ENCODE measurements at regions not wholly inside any gene's neighbourhood (a gene's known extent, or its start where the extent isn't known, plus 50 kb on each side); places are given as distances from the start of the nearest gene placed in this dataset.

DNA sequence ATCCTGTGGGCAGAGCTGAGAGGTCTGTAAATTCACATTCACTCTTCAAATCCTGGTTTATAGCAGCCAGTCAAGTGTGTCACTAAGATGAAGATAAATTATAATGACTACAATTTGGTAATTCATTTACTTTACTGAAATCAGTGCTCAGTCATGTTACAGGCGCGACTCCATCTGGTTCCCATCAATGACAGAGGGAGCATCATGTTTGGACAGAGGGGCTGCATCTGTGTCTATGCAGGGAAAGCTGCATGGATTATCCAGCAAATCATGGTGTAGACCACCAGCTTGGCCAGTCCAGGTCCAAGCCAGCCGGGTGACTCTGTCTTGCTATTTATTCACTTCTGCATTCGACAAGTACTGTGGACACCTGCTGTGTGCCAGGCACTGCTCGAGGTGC is 214.1 kb upstream of the ZNF32 start:
- H3K27ac ChIP-seq (ENCODE audit: low read depth, low read length), result no peak overlapping the region
- H3K27me3 ChIP-seq (ENCODE audit: control insufficient read depth, insufficient read depth, low read length), result no peaks in the 10 kb centered on the region
- no peaks in the 10 kb centered on the region for H3K36me3 ChIP-seq (ENCODE audit: control insufficient read depth, insufficient read depth, low read length)

DNA sequence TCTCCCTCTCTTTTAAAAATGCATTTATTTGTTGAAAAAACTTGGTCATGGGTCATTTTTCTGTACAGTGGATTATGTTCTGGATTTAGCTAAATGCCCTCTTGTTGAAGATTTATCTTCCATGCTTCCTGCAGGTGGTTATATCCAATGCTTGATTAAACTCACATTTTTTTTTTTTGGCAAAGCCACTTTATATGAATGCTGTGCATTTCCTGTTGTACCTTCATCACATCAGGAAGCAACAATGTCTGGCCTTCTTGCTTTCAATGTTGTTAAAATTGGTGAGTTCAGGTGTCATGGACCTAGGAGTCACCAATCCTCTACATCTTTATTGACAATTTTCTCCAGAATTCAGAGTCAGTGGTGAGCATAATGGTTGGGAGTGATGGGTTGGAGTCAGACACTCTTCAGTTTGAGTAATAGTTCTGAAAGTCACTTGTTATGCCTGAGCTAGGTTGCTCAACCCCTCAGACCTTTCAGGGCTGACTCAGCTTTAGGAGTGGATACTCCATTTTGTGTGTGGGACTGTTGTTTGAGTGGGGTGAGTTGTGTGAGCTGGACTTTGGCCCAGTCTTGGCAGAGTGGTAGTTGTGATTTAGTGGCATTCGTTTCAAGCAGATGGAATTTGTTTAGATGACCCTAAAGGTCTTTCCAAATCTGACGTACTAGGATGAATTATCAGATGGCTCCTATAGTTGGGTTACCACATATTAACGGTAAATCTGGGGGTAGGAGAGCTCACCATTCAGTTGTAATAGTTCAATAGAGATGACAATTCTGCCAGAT is 213.5 kb upstream of the ZNF32 start:
- H3K27me3 ChIP-seq (ENCODE audit: control insufficient read depth, insufficient read depth, low read length), result no peaks in the 10 kb centered on the region
- H3K27ac ChIP-seq (ENCODE audit: low read depth, low read length), result no peak overlapping the region
- H3K4me1 ChIP-seq (ENCODE audit: control insufficient read depth, insufficient read depth, low read length), result peaks cover 6% of the 10 kb centered on the region

More for the DNA sequence above, 214.1 kb upstream of the ZNF32 start:
- Histone ChIP-seq H3K9ac (ENCODE audit: low read length) (no peak overlapping the region), H3K4me3 (ENCODE audit: low read length) (no peak overlapping the region), H3K4me1 (ENCODE audit: control insufficient read depth, insufficient read depth, low read length) (peaks cover 6% of the 10 kb centered on the region)

DNA sequence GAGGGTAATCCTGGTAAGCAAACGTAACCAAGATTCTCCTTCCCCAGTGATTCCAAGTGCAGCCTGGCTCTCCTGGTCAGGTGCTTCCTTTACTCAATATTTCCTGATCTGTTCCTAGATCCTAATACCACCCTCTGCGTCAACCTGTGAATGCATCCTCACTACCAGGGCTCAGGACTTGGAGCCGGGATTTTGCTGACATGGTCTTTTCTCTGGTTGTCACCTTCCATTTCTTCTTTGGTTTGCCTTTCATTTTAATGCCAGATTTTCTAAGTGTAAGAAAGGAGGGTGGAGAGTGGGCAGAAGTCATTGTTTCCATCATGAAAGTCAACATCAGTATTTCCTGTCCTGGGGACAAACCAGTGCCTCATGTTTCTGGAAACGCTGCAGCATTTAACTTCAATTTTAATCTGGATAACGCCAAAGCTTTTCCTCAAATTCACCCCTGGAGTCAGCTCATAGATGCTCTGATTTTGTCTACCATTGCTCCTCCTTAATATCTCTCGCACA is 210.4 kb upstream of the ZNF32 start:
- Histone ChIP-seq H3K4me3 (ENCODE audit: low read length) (no peak overlapping the region), H3K36me3 (ENCODE audit: control insufficient read depth, insufficient read depth, low read length) (no peaks in the 10 kb centered on the region), H3K9ac (ENCODE audit: low read length) (no peak overlapping the region)

More for the DNA sequence above, 213.5 kb upstream of the ZNF32 start:
- Histone ChIP-seq H3K36me3 (ENCODE audit: control insufficient read depth, insufficient read depth, low read length) (no peaks in the 10 kb centered on the region), H3K9ac (ENCODE audit: low read length) (no peak overlapping the region), H3K4me3 (ENCODE audit: low read length) (no peak overlapping the region)

DNA sequence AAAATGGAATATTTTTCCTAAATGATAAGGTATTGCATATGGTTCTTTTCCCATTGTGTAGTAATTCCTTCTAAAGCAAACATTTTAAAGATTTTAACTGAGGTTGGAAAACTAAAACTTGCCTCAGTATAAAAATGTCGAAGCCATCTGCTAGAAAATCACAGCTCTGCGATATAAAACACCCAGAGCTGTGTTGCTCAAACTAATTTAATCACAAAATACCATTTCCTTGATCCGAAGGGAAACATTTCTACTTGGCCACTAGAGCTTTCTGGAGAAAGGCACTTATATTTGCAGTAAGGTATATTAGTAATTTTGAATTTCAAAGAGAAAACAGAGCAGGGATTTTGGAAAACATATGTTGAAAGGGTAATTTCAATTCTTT is 209.2 kb upstream of the ZNF32 start:
- Histone ChIP-seq H3K4me1 (ENCODE audit: control insufficient read depth, insufficient read depth, low read length) (no peaks in the 10 kb centered on the region), H3K27ac (ENCODE audit: low read depth, low read length) (no peak overlapping the region), H3K27me3 (ENCODE audit: control insufficient read depth, insufficient read depth, low read length) (no peaks in the 10 kb centered on the region), H3K36me3 (ENCODE audit: control insufficient read depth, insufficient read depth, low read length) (no peaks in the 10 kb centered on the region), H3K9ac (ENCODE audit: low read length) (no peak overlapping the region), H3K4me3 (ENCODE audit: low read length) (no peak overlapping the region)

More for the DNA sequence above, 210.4 kb upstream of the ZNF32 start:
- no peaks in the 10 kb centered on the region for H3K27me3 ChIP-seq (ENCODE audit: control insufficient read depth, insufficient read depth, low read length)
- peaks cover 1% of the 10 kb centered on the region for H3K4me1 ChIP-seq (ENCODE audit: control insufficient read depth, insufficient read depth, low read length)
- no peak overlapping the region for H3K27ac ChIP-seq (ENCODE audit: low read depth, low read length)

DNA sequence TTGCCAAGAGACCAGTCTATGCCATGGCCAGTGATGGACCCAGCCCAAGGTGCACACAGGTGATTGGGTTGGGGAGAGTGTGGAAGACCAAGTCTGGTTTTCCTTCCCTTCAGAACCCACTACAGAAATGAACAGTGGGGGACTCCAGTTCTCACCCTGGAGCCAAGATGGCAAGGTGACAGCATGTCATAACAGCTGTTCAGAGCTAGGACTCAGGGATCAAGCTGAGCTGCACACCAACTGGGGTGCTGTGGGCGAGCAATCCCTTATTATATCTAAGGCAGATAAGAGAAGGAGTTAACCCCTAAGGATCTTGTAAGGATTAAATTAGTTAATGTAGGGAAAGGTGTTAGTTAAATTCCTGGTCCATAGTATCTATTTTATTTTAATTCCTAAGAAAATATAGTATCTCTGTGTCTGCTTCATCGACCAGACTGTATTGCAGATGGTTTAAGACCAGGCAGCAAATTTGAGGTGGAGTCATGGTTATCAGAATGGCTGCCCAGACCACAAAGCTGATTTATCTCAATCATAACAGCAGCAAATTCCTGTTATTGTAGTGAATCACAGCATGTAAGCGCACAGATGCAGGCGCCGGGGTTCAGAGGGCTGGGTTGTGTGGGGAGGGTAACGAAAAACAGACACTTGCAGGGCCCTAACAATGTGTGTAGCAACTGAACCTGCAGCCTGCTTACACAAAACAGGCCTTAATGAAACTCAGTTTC is 208.7 kb upstream of the ZNF32 start:
- no peaks in the 10 kb centered on the region for H3K4me1 ChIP-seq (ENCODE audit: control insufficient read depth, insufficient read depth, low read length)
- H3K36me3 ChIP-seq (ENCODE audit: control insufficient read depth, insufficient read depth, low read length), result no peaks in the 10 kb centered on the region
- H3K27me3 ChIP-seq (ENCODE audit: control insufficient read depth, insufficient read depth, low read length), result no peaks in the 10 kb centered on the region
- no peak overlapping the region for H3K27ac ChIP-seq (ENCODE audit: low read depth, low read length)
- H3K9ac ChIP-seq (ENCODE audit: low read length), result no peak overlapping the region
- H3K4me3 ChIP-seq (ENCODE audit: low read length), result no peak overlapping the region

- Histone ChIP-seq H3K4me3 (ENCODE audit: low read length) (no peak overlapping the region), H3K4me1 (ENCODE audit: control insufficient read depth, insufficient read depth, low read length) (no peaks in the 10 kb centered on the region), H3K27me3 (ENCODE audit: control insufficient read depth, insufficient read depth, low read length) (no peaks in the 10 kb centered on the region), H3K9ac (ENCODE audit: low read length) (no peak overlapping the region), H3K27ac (ENCODE audit: low read depth, low read length) (no peak overlapping the region), H3K36me3 (ENCODE audit: control insufficient read depth, insufficient read depth, low read length) (no peaks in the 10 kb centered on the region)
These were observed 207.6 kb upstream of the ZNF32 start for GRCh38 chr10:43856299-43856698.

GRCh38 chr10:43855667-43856210 is 207.1 kb upstream of the ZNF32 start:
- Histone ChIP-seq H3K27ac (ENCODE audit: low read depth, low read length) (no peak overlapping the region), H3K36me3 (ENCODE audit: control insufficient read depth, insufficient read depth, low read length) (no peaks in the 10 kb centered on the region), H3K27me3 (ENCODE audit: control insufficient read depth, insufficient read depth, low read length) (no peaks in the 10 kb centered on the region), H3K4me3 (ENCODE audit: low read length) (no peak overlapping the region), H3K9ac (ENCODE audit: low read length) (no peak overlapping the region), H3K4me1 (ENCODE audit: control insufficient read depth, insufficient read depth, low read length) (no peaks in the 10 kb centered on the region)

GRCh38 chr10:43854007-43854406 is 205.3 kb upstream of the ZNF32 start:
- Histone ChIP-seq H3K4me3 (ENCODE audit: low read length) (no peak overlapping the region), H3K36me3 (ENCODE audit: control insufficient read depth, insufficient read depth, low read length) (no peaks in the 10 kb centered on the region), H3K27ac (ENCODE audit: low read depth, low read length) (no peak overlapping the region), H3K9ac (ENCODE audit: low read length) (no peak overlapping the region), H3K4me1 (ENCODE audit: control insufficient read depth, insufficient read depth, low read length) (no peaks in the 10 kb centered on the region), H3K27me3 (ENCODE audit: control insufficient read depth, insufficient read depth, low read length) (no peaks in the 10 kb centered on the region)

DNA sequence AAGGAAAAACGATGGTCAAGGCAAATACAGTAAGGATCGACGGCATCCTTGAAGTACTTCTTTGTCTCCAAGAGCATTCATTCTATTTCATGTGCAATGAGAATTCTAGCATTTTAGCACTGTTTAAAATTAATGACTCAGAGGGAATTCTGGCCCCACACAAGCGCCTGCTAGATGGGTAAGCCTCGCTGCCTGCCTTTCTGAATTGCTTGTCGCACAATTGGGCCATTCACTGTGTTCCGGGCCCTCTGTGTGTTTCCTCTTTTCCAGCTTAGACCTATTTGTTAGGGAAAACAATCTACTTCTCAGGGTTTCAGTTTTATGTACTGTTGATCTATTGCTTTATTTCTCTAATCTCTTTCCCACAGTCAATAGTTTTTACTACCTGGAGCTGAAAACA is 204.7 kb upstream of the ZNF32 start:
- H3K27me3 ChIP-seq (ENCODE audit: control insufficient read depth, insufficient read depth, low read length), result no peaks in the 10 kb centered on the region
- H3K4me3 ChIP-seq (ENCODE audit: low read length), result no peak overlapping the region
- H3K4me1 ChIP-seq (ENCODE audit: control insufficient read depth, insufficient read depth, low read length), result no peaks in the 10 kb centered on the region
- H3K36me3 ChIP-seq (ENCODE audit: control insufficient read depth, insufficient read depth, low read length), result no peaks in the 10 kb centered on the region
- no peak overlapping the region for H3K9ac ChIP-seq (ENCODE audit: low read length)
- H3K27ac ChIP-seq (ENCODE audit: low read depth, low read length), result no peak overlapping the region

DNA sequence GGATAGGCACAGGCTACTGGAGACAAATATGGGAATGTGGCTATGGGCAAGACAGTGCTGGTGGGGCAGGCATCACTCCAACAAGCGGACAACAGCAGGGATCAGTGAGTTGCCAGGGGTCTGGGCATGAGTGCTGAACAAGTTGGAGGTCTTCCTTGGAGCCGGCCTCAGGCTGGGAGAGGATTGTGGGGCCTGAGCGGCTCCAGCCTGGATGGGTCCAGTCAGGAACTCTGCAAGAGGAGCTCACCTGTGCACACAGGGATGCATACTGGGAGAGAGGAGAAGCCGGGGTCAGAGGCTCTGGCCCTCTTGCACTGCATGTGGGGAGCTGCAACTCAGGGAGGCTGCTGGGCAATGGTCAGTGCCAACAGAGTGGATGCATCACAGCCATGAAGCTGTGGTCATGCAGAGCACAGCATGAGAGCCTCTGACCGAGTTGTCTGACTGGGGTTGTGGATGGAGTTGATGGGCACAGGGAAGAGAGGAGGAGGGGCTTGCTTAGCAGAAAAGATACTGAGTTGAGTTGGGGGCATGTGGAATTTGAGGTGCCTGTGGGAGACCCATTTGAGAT is 204.0 kb upstream of the ZNF32 start:
- Histone ChIP-seq H3K27me3 (ENCODE audit: control insufficient read depth, insufficient read depth, low read length) (no peaks in the 10 kb centered on the region), H3K4me3 (ENCODE audit: low read length) (no peak overlapping the region), H3K9ac (ENCODE audit: low read length) (no peak overlapping the region), H3K4me1 (ENCODE audit: control insufficient read depth, insufficient read depth, low read length) (no peaks in the 10 kb centered on the region), H3K27ac (ENCODE audit: low read depth, low read length) (no peak overlapping the region), H3K36me3 (ENCODE audit: control insufficient read depth, insufficient read depth, low read length) (no peaks in the 10 kb centered on the region)

- Histone ChIP-seq H3K36me3 (ENCODE audit: control insufficient read depth, insufficient read depth, low read length) (no peaks in the 10 kb centered on the region), H3K27me3 (ENCODE audit: control insufficient read depth, insufficient read depth, low read length) (no peaks in the 10 kb centered on the region), H3K27ac (ENCODE audit: low read depth, low read length) (no peak overlapping the region), H3K4me1 (ENCODE audit: control insufficient read depth, insufficient read depth, low read length) (no peaks in the 10 kb centered on the region), H3K9ac (ENCODE audit: low read length) (no peak overlapping the region), H3K4me3 (ENCODE audit: low read length) (no peak overlapping the region)
These were observed 203.5 kb upstream of the ZNF32 start for GRCh38 chr10:43852149-43852548.

GRCh38 chr10:43851030-43851429 is 202.3 kb upstream of the ZNF32 start:
- Histone ChIP-seq H3K27me3 (ENCODE audit: control insufficient read depth, insufficient read depth, low read length) (no peaks in the 10 kb centered on the region), H3K9ac (ENCODE audit: low read length) (no peak overlapping the region), H3K36me3 (ENCODE audit: control insufficient read depth, insufficient read depth, low read length) (no peaks in the 10 kb centered on the region), H3K4me3 (ENCODE audit: low read length) (no peak overlapping the region), H3K27ac (ENCODE audit: low read depth, low read length) (no peak overlapping the region), H3K4me1 (ENCODE audit: control insufficient read depth, insufficient read depth, low read length) (no peaks in the 10 kb centered on the region)
